Uterus (tissue), 3 donors: ENCODE measurements at regions not wholly inside any gene's neighbourhood (a gene's known extent, or its start where the extent isn't known, plus 50 kb on each side); places are given as distances from the start of the nearest gene placed in this dataset.

Experiments used
- DNase-seq, 2 donors: peaks; one replicate each; pipeline ENCODE4 v3.0.0-alpha.2; 2019 to 2020
- H3K27ac ChIP-seq, 2 donors: fragments of 200-600 bp; sonication (generic); 1 replicate in 1 of 2; 2 replicates in 1 of 2; pipeline ENCODE4 v1.5.1; 2016 to 2018
- H3K27me3 ChIP-seq, 2 donors: fragments of 200-600 bp; sonication (generic); one replicate each; pipeline ENCODE4 v1.5.1; 2018 to 2019; ENCODE audit warnings: control low read depth in 1 of 2
- H3K36me3 ChIP-seq, 2 donors: fragments of 200-600 bp; sonication (generic); one replicate each; pipeline ENCODE4 v1.5.1; 2019; ENCODE audit warnings: control low read depth in 1 of 2
- H3K4me1 ChIP-seq, 2 donors: fragments of 200-600 bp; sonication (generic); one replicate each; pipeline ENCODE4 v1.5.1; 2018 to 2019; ENCODE audit warnings: control low read depth in 1 of 2
- H3K4me3 ChIP-seq, 2 donors: fragments of 200-600 bp; sonication (generic); 1 replicate in 1 of 2; 2 replicates in 1 of 2; pipeline ENCODE4 v1.5.1; 2018 to 2019; ENCODE audit warnings: mild to moderate bottlenecking in 1 of 2
- H3K9me3 ChIP-seq, 2 donors: fragments of 200-600 bp; sonication (generic); one replicate each; pipeline ENCODE4 v1.5.1; 2019; ENCODE audit warnings: control low read depth in 1 of 2
- CTCF ChIP-seq, 4 experiments: fragments of 200-600 bp in 2 of 4; fragments of 450-650 bp in 2 of 4; sonication (generic) in 2 of 4; IDR thresholded peaks; one replicate each; pipeline ENCODE4 v1.5.1; 2016 to 2019; ENCODE audit warnings: antibody characterized with exemption in 4 of 4, mild to moderate bottlenecking in 2 of 4, moderate library complexity in 1 of 4
- POLR2A ChIP-seq, 2 donors: fragments of 450-650 bp; IDR thresholded peaks; one replicate each; pipeline ENCODE4 v1.6.1; 2016; ENCODE audit warnings: antibody characterized with exemption in 2 of 2, mild to moderate bottlenecking in 1 of 2, moderate library complexity in 1 of 2
- intact Hi-C: fragments of 100-400 bp; cut with DNase I; formaldehyde crosslinking; loops from one replicate; pipeline ENCODE4 v1.15.1; 2023; ENCODE audit warnings: low total_unique reads
- donor health status: DM: yes; HTN: yes; CAD: no.

GRCh38 chr10:78655979-78656378 is 412.8 kb upstream of the ZMIZ1 start:
- no peak for TF ChIP-seq CTCF (IDR thresholded peaks at IDR 0.05)
- TF ChIP-seq POLR2A (IDR thresholded peaks at IDR 0.05), result no peak
- H3K27ac ChIP-seq, result no peak overlapping the region
- H3K9me3 ChIP-seq, result no peaks in the 10 kb centered on the region
- no peaks in the 10 kb centered on the region for H3K27me3 ChIP-seq
- H3K4me3 ChIP-seq, result no peak overlapping the region
- H3K4me1 ChIP-seq, result no peaks in the 10 kb centered on the region
- no peaks in the 10 kb centered on the region for H3K36me3 ChIP-seq
- intact Hi-C loops, result no loop called here
- DNase-seq, result no peak

DNA sequence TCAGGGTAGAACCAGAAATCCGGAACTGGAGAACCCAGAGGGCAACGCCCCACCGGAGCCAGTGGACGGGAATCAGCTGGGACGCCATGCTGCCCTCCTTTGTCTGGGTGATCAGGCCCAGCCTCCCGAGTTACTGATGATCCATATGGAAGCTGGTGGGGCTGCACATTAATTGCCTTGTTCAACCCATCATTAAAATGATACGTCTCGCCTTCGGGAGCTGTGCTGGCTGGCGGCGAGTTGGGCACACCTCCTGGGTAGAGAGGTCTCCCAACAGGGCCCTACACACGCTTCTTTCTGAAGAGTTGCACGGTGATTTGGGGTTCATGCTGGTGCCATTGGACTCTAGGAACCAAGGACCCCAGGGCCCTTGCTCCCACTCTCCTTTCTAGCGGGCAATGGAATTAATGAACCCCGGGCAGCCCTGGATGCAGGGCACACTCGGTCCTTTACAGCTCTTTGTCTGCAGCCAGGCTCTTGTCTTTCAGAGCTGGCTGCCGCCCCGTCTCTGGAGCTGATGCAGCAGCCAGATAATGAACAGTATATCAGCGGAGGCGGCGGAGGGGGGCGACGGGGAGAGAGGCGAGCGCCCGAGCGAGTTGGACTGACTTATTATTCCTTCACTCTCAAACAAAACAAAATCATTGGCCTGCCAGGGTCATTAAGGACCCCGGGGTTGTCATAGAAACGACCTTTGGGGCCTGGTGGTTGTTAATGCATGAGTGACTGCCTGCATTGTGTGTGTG is 412.2 kb upstream of the ZMIZ1 start:
- Histone ChIP-seq H3K9me3 (no peaks in the 10 kb centered on the region), H3K36me3 (no peaks in the 10 kb centered on the region), H3K27ac (peak overlapping the region; percentile 3 to 4), H3K4me3 (no peak overlapping the region), H3K27me3 (no peaks in the 10 kb centered on the region), H3K4me1 (no peaks in the 10 kb centered on the region)
- intact Hi-C loops, result no loop called here
- TF ChIP-seq POLR2A (IDR thresholded peaks at IDR 0.05) (no peak), CTCF (IDR thresholded peaks at IDR 0.05) (no peak)
- DNase-seq, result peak; percentile 44 to 57

DNA sequence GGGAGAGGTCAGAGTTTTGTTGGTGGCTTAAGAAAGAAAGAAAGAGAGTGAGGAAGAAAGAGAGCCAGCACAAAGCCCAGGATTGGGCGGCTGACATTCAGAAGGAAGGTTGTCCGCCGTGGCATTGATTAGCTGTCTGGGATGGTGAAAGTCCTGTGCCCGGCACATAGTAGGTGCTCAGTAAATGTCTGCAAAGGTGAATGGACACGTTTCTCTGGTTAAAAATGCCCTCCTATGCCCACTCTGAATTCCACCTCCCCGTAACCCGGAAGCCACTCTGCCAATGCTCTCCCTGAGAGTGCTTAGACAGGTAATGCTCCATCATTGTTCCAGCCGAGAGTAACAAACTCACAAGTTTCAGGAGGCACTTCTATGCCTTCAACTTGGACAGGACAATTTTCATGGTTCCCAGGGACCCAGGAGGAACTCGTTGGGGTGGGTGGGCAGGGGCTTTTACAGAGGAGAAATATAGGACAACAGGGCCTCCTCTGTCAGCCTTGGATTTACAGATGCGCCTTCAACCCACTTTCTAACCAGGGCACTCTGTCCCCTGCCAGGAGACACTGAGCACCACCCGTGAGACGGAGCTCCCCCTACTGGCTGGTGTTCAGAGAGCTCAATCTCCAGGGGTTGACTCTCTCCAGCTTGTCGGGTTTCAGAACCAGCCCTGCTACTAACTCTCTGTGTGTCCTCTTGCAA is 411.5 kb upstream of the ZMIZ1 start:
- H3K27ac ChIP-seq, result peak overlapping the region; percentile 3 to 4

GRCh38 chr10:78657862-78658165 is 411.0 kb upstream of the ZMIZ1 start:
- intact Hi-C loops, result no loop called here
- DNase-seq, result no peak
- Histone ChIP-seq H3K4me1 (no peaks in the 10 kb centered on the region), H3K27ac (no peak overlapping the region), H3K27me3 (no peaks in the 10 kb centered on the region), H3K4me3 (no peak overlapping the region), H3K9me3 (no peaks in the 10 kb centered on the region), H3K36me3 (no peaks in the 10 kb centered on the region)
- TF ChIP-seq POLR2A (IDR thresholded peaks at IDR 0.05) (no peak), CTCF (IDR thresholded peaks at IDR 0.05) (no peak)

More for the DNA sequence above, 411.5 kb upstream of the ZMIZ1 start:
- intact Hi-C loops, result no loop called here
- no peak overlapping the region for H3K4me3 ChIP-seq
- no peaks in the 10 kb centered on the region for H3K4me1 ChIP-seq
- no peaks in the 10 kb centered on the region for H3K36me3 ChIP-seq
- peak; percentile 47 to 54 (median 50) for TF ChIP-seq CTCF (IDR thresholded peaks at IDR 0.05)
- no peak for TF ChIP-seq POLR2A (IDR thresholded peaks at IDR 0.05)
- H3K27me3 ChIP-seq, result no peaks in the 10 kb centered on the region
- peak; percentile 59 to 69 for DNase-seq
- H3K9me3 ChIP-seq, result no peaks in the 10 kb centered on the region
